SK-N-SH treated with all-trans-retinoic acid at 6 μM for 48 hours (cell line): ENCODE measurements at regions not wholly inside any gene's neighbourhood (a gene's known extent, or its start where the extent isn't known, plus 50 kb on each side); places are given as distances from the start of the nearest gene placed in this dataset.

ENCODE experiments used
- ATAC-seq: fragments of 200-7000 bp; cut with Tn5 transposase; 3 replicates; pipeline ENCODE4 v1.9.1; 2020; ENCODE audit warnings: mild to moderate bottlenecking, moderate library complexity
- ARNTL ChIP-seq: fragments of 450-650 bp; formaldehyde crosslinking; IDR thresholded peaks from 2 replicates; pipeline ENCODE4 v1.5.0; 2020; ENCODE audit warnings: low read depth, mild to moderate bottlenecking, moderate library complexity, borderline replicate concordance
- BACH2 ChIP-seq: fragments of 250-450 bp; sonication (Bioruptor Pico); IDR thresholded peaks from 2 replicates; pipeline ENCODE4 v1.9.0; 2021; ENCODE audit warnings: mild to moderate bottlenecking, borderline replicate concordance
- CSDC2 ChIP-seq: fragments of 250-450 bp; sonication (Bioruptor Pico); IDR thresholded peaks from 2 replicates; pipeline ENCODE4 v1.5.0; 2020; ENCODE audit warnings: mild to moderate bottlenecking, moderate library complexity
- ESRRG ChIP-seq: fragments of 250-450 bp; sonication (Bioruptor Pico); IDR thresholded peaks from 2 replicates; pipeline ENCODE4 v1.6.1; 2021; ENCODE audit warnings: mild to moderate bottlenecking
- ISL1 ChIP-seq: fragments of 250-450 bp; sonication (Bioruptor Pico); IDR thresholded peaks from 2 replicates; pipeline ENCODE4 v2.1.2; 2022; ENCODE audit warnings: mild to moderate bottlenecking, moderate library complexity
- OSR1 ChIP-seq: fragments of 250-450 bp; sonication (Bioruptor Pico); IDR thresholded peaks from 2 replicates; pipeline ENCODE4 v1.8.0; 2022; ENCODE audit warnings: moderate library complexity, mild to moderate bottlenecking, inconsistent platforms
- PPARA ChIP-seq: fragments of 250-450 bp; sonication (Bioruptor Pico); IDR thresholded peaks from 2 replicates; pipeline ENCODE4 v1.5.0; 2020; ENCODE audit warnings: mild to moderate bottlenecking, borderline replicate concordance
- RARB ChIP-seq: fragments of 250-450 bp; sonication (Bioruptor Pico); IDR thresholded peaks from 2 replicates; pipeline ENCODE4 v1.8.0; 2021; ENCODE audit warnings: mild to moderate bottlenecking, moderate library complexity
- SNAI2 ChIP-seq: fragments of 250-450 bp; sonication (Bioruptor Pico); IDR thresholded peaks from 2 replicates; pipeline ENCODE4 v1.5.0; 2020; ENCODE audit warnings: mild to moderate bottlenecking, moderate library complexity
- TCF4 ChIP-seq: fragments of 250-450 bp; sonication (Bioruptor Pico); IDR thresholded peaks from 2 replicates; pipeline ENCODE4 v1.8.0; 2021; ENCODE audit warnings: mild to moderate bottlenecking, moderate library complexity, borderline replicate concordance
- ZC3H10 ChIP-seq: fragments of 250-450 bp; sonication (Bioruptor Pico); IDR thresholded peaks from 2 replicates; pipeline ENCODE4 v1.5.1; 2021; ENCODE audit warnings: mild to moderate bottlenecking, moderate library complexity
- ZFP30 ChIP-seq: fragments of 450-650 bp; formaldehyde crosslinking; IDR thresholded peaks from 2 replicates; pipeline ENCODE4 v1.5.0; 2022; ENCODE audit warnings: mild to moderate bottlenecking, moderate library complexity
- ZNF70 ChIP-seq: fragments of 450-650 bp; formaldehyde crosslinking; IDR thresholded peaks from 2 replicates; pipeline ENCODE4 v1.5.0; 2020; ENCODE audit warnings: mild to moderate bottlenecking, moderate library complexity
- ZNF8 ChIP-seq: fragments of 450-650 bp; formaldehyde crosslinking; IDR thresholded peaks from 2 replicates; pipeline ENCODE4 v1.5.0; 2020; ENCODE audit warnings: mild to moderate bottlenecking, moderate library complexity
- TF ChIP-seq, protein P1 (sequence below): fragments of 250-450 bp; sonication (Bioruptor Pico); IDR thresholded peaks from 2 replicates; pipeline ENCODE4 v1.8.0; 2020; ENCODE audit warnings: mild to moderate bottlenecking, moderate library complexity, borderline replicate concordance
- TF ChIP-seq, protein P2 (sequence below): fragments of 250-450 bp; sonication (Bioruptor Pico); IDR thresholded peaks from 2 replicates; pipeline ENCODE4 v1.5.1; 2020; ENCODE audit warnings: low read depth, mild to moderate bottlenecking, moderate library complexity
- TF ChIP-seq, protein P3 (sequence below): fragments of 250-450 bp; sonication (Bioruptor Pico); IDR thresholded peaks from 2 replicates; pipeline ENCODE4 v1.5.0; 2020; ENCODE audit warnings: mild to moderate bottlenecking, moderate library complexity
- TF ChIP-seq, protein P4 (sequence below): fragments of 250-450 bp; sonication (Bioruptor Pico); IDR thresholded peaks from 2 replicates; pipeline ENCODE4 v1.8.0; 2021; ENCODE audit warnings: low read depth, mild to moderate bottlenecking, moderate library complexity, borderline replicate concordance

DNA sequence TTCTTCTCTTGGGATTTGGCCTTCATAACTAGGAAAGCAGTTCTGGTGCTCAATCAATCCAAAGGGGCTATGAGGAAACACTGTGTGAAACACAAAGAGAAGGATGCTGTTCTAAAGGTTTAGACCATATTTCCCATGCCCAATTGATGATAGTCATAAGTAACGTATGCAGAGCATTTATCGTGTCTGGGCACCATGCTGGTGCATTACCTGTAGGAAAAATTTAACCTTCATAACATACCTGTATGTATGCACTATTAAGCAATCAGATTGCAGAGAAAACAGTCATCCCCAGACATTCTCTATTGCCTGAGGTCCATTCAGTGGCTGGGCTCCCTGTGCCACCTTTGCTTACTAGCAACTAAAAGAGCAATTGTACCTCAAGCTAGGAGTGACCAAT, 381.4 kb downstream of the PLPP3 start:
- ATAC-seq: no peak

DNA sequence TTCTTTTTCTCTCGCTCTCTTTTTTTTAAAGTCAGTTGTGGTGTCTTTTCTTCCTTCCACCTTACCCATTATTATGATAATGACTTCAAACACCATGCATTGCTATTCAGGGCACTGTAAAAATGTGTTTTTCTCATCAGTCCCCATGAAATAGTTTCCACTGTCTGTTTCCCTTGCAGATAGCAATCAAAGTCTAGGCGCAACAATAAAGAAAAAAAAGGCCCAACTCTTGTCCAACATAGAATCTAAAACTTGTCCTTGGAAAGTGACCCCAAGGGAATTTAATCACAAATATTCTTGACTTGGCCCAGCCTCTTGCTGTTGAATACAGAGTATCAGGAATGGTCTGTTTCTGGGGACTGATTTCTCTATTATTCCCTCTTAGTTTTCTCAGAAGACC, 382.5 kb downstream of the PLPP3 start:
- TF ChIP-seq OSR1: no peak
- TF ChIP-seq, protein P1, sequence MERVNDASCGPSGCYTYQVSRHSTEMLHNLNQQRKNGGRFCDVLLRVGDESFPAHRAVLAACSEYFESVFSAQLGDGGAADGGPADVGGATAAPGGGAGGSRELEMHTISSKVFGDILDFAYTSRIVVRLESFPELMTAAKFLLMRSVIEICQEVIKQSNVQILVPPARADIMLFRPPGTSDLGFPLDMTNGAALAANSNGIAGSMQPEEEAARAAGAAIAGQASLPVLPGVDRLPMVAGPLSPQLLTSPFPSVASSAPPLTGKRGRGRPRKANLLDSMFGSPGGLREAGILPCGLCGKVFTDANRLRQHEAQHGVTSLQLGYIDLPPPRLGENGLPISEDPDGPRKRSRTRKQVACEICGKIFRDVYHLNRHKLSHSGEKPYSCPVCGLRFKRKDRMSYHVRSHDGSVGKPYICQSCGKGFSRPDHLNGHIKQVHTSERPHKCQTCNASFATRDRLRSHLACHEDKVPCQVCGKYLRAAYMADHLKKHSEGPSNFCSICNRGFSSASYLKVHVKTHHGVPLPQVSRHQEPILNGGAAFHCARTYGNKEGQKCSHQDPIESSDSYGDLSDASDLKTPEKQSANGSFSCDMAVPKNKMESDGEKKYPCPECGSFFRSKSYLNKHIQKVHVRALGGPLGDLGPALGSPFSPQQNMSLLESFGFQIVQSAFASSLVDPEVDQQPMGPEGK (CRISPR knock-in tag): no peak
- TF ChIP-seq, protein P2, sequence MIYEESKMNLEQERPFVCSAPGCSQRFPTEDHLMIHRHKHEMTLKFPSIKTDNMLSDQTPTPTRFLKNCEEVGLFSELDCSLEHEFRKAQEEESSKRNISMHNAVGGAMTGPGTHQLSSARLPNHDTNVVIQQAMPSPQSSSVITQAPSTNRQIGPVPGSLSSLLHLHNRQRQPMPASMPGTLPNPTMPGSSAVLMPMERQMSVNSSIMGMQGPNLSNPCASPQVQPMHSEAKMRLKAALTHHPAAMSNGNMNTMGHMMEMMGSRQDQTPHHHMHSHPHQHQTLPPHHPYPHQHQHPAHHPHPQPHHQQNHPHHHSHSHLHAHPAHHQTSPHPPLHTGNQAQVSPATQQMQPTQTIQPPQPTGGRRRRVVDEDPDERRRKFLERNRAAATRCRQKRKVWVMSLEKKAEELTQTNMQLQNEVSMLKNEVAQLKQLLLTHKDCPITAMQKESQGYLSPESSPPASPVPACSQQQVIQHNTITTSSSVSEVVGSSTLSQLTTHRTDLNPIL: no peak
- TF ChIP-seq ZFP30: no peak
- TF ChIP-seq, protein P3, sequence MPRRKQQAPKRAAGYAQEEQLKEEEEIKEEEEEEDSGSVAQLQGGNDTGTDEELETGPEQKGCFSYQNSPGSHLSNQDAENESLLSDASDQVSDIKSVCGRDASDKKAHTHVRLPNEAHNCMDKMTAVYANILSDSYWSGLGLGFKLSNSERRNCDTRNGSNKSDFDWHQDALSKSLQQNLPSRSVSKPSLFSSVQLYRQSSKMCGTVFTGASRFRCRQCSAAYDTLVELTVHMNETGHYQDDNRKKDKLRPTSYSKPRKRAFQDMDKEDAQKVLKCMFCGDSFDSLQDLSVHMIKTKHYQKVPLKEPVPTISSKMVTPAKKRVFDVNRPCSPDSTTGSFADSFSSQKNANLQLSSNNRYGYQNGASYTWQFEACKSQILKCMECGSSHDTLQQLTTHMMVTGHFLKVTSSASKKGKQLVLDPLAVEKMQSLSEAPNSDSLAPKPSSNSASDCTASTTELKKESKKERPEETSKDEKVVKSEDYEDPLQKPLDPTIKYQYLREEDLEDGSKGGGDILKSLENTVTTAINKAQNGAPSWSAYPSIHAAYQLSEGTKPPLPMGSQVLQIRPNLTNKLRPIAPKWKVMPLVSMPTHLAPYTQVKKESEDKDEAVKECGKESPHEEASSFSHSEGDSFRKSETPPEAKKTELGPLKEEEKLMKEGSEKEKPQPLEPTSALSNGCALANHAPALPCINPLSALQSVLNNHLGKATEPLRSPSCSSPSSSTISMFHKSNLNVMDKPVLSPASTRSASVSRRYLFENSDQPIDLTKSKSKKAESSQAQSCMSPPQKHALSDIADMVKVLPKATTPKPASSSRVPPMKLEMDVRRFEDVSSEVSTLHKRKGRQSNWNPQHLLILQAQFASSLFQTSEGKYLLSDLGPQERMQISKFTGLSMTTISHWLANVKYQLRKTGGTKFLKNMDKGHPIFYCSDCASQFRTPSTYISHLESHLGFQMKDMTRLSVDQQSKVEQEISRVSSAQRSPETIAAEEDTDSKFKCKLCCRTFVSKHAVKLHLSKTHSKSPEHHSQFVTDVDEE (CRISPR knock-in tag): no peak
- no peak for TF ChIP-seq ISL1 (CRISPR knock-in tag)
- no peak for TF ChIP-seq PPARA (CRISPR knock-in tag)
- no peak for TF ChIP-seq ZNF8 (CRISPR knock-in tag)
- no peak for TF ChIP-seq BACH2 (CRISPR knock-in tag)
- ATAC-seq: no peak

More for the DNA sequence above, 381.4 kb downstream of the PLPP3 start:
- TF ChIP-seq SNAI2 (no peak), ESRRG (CRISPR knock-in tag) (no peak), TCF4 (CRISPR knock-in tag) (no peak), ZNF70 (CRISPR knock-in tag) (no peak), BACH2 (CRISPR knock-in tag) (no peak), RARB (no peak), ZC3H10 (CRISPR knock-in tag) (no peak), ARNTL (CRISPR knock-in tag) (no peak), CSDC2 (CRISPR knock-in tag) (no peak), ISL1 (CRISPR knock-in tag) (no peak), ZFP30 (no peak), PPARA (CRISPR knock-in tag) (no peak)
- TF ChIP-seq, protein P4, sequence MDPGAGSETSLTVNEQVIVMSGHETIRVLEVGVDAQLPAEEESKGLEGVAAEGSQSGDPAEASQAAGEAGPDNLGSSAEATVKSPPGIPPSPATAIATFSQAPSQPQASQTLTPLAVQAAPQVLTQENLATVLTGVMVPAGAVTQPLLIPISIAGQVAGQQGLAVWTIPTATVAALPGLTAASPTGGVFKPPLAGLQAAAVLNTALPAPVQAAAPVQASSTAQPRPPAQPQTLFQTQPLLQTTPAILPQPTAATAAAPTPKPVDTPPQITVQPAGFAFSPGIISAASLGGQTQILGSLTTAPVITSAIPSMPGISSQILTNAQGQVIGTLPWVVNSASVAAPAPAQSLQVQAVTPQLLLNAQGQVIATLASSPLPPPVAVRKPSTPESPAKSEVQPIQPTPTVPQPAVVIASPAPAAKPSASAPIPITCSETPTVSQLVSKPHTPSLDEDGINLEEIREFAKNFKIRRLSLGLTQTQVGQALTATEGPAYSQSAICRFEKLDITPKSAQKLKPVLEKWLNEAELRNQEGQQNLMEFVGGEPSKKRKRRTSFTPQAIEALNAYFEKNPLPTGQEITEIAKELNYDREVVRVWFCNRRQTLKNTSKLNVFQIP (CRISPR knock-in tag): no peak
- TF ChIP-seq, protein P2: no peak

DNA sequence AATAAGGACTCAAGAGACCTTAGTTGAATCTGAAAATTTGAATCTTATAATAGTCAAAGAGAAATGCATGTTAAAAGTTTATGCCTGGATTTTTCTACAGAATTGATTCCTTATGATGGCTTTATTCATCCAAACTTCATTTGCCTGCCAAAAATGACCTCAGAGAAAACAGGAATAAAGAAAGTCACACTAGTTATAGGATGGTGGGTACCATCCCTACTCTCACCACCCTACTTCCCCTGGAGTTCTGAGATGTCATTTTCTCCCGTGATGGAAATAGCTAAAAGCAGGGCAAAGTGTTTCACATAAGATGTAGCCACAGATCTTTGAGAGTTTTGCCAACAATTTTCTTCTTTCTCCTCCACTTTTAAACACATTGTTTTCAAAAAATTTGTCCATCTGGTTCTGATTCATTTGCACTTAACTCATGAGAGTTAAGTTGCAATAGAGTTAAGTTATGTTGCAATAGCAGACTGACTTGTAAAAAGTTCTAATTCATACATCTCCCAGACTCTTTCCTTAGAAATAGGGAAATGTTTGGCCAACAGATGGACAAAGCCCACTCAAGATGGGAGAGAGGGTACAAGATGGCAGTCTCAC, 384.6 kb downstream of the PLPP3 start:
- TF ChIP-seq, protein P2: no peak
- no peak for TF ChIP-seq ZC3H10 (CRISPR knock-in tag)
- TF ChIP-seq, protein P4 (CRISPR knock-in tag): no peak
- no peak for ATAC-seq
